DND-41 (cell line): ENCODE measurements at regions not wholly inside any gene's neighbourhood (a gene's known extent, or its start where the extent isn't known, plus 50 kb on each side); places are given as distances from the start of the nearest gene placed in this dataset.

Source experiments
- CTCF ChIP-seq: IDR thresholded peaks from 2 replicates; pipeline ENCODE4 v1.5.1; 2012; ENCODE audit warnings: borderline replicate concordance, low read length, moderate library complexity, mild to moderate bottlenecking; ENCODE audit not compliant: poor library complexity, severe bottlenecking; ENCODE audit errors: extremely low read depth
- EZH2 ChIP-seq: IDR thresholded peaks from 3 replicates; pipeline ENCODE4 v1.6.1; 2012; ENCODE audit warnings: borderline replicate concordance, low read depth, mild to moderate bottlenecking, moderate library complexity, low read length, inconsistent platforms; ENCODE audit not compliant: severe bottlenecking

DNA sequence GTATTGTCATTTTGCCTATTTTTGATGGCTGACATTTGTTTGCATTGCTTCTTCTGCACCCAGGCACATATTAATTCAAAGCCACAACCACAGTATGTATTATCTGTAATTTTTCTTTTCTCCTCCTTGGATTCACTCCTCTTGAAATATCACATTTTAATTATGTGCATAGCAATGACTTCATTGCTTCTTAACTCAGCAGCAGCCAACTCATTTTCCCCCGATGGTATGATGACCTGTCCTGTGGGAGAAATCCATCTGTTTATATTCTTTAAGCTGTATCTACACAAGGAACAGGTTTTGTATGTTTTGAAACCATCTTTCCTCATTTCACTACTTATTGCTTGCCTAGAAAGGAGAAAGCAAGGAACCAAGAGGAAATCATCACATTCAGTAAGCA, 588.8 kb downstream of the INHBA start:
- TF ChIP-seq CTCF, result no peak
- no peak for TF ChIP-seq EZH2
